GM21737 (cell line): ENCODE measurements at regions not wholly inside any gene's neighbourhood (a gene's known extent, or its start where the extent isn't known, plus 50 kb on each side); places are given as distances from the start of the nearest gene placed in this dataset.

Experiments
- ATAC-seq: cut with Tn5 transposase; IDR thresholded peaks from one replicate; pipeline ENCODE4 v1.9.1; 2021; ENCODE audit warnings: mild to moderate bottlenecking, moderate library complexity; ENCODE audit not compliant: unreplicated experiment

- ATAC-seq, result no peak
Measured at GRCh38 chr6:54632984-54633565, 213.5 kb upstream of the FAM83B start.

GRCh38 chr6:54633601-54634000 is 213.0 kb upstream of the FAM83B start:
- no peak for ATAC-seq

GRCh38 chr6:54640911-54641310 is 205.7 kb upstream of the FAM83B start:
- ATAC-seq, result no peak

- no peak for ATAC-seq
Measured at GRCh38 chr6:54646069-54646950, 200.3 kb upstream of the FAM83B start.

- no peak for ATAC-seq
Measured at GRCh38 chr6:54646951-54647664, 199.5 kb upstream of the FAM83B start.

- no peak for ATAC-seq
Measured at GRCh38 chr6:54654381-54654780, 192.2 kb upstream of the FAM83B start.

GRCh38 chr6:54655162-54655561 is 191.4 kb upstream of the FAM83B start:
- ATAC-seq, result no peak

- ATAC-seq, result no peak
Measured at GRCh38 chr6:54665278-54665677, 181.3 kb upstream of the FAM83B start.

GRCh38 chr6:54680531-54680930 is 166.0 kb upstream of the FAM83B start:
- ATAC-seq, result no peak

GRCh38 chr6:54681267-54681666 is 165.3 kb upstream of the FAM83B start:
- ATAC-seq, result no peak

- no peak for ATAC-seq
Measured at GRCh38 chr6:54681987-54682386, 164.6 kb upstream of the FAM83B start.

- no peak for ATAC-seq
Measured at GRCh38 chr6:54689620-54690019, 157.0 kb upstream of the FAM83B start.

GRCh38 chr6:54690596-54690995 is 156.0 kb upstream of the FAM83B start:
- ATAC-seq, result no peak

- ATAC-seq, result no peak
Measured at GRCh38 chr6:54694928-54695532, 151.5 kb upstream of the FAM83B start.

GRCh38 chr6:54695815-54696214 is 150.8 kb upstream of the FAM83B start:
- no peak for ATAC-seq

- no peak for ATAC-seq
Measured at GRCh38 chr6:54697424-54697823, 149.1 kb upstream of the FAM83B start.

GRCh38 chr6:54698974-54699373 is 147.6 kb upstream of the FAM83B start:
- ATAC-seq, result no peak

- ATAC-seq, result no peak
Measured at GRCh38 chr6:54700158-54700557, 146.4 kb upstream of the FAM83B start.

GRCh38 chr6:54702772-54703171 is 143.8 kb upstream of the FAM83B start:
- no peak for ATAC-seq

- no peak for ATAC-seq
Measured at GRCh38 chr6:54706391-54706790, 140.2 kb upstream of the FAM83B start.

- ATAC-seq, result no peak
Measured at GRCh38 chr6:54706844-54707605, 139.5 kb upstream of the FAM83B start.
